SU-DHL-6 (cell line): ENCODE measurements at regions not wholly inside any gene's neighbourhood (a gene's known extent, or its start where the extent isn't known, plus 50 kb on each side); places are given as distances from the start of the nearest gene placed in this dataset.

ENCODE experiments used
- CTCF ChIP-seq: fragments of 200-600 bp; sonication (generic); IDR thresholded peaks from one replicate; pipeline ENCODE4 v1.5.1; 2017; ENCODE audit warnings: antibody characterized with exemption, mild to moderate bottlenecking, low read length, moderate library complexity; ENCODE audit not compliant: insufficient read depth, poor library complexity, severe bottlenecking
- EZH2phosphoT487 ChIP-seq: fragments of 200-600 bp; sonication (generic), shearing (Covaris generic); conservative IDR thresholded peaks from 2 replicates; pipeline ENCODE4 v1.6.1; 2018; ENCODE audit warnings: mild to moderate bottlenecking, antibody characterized with exemption, low read length, moderate library complexity, mixed read lengths

DNA sequence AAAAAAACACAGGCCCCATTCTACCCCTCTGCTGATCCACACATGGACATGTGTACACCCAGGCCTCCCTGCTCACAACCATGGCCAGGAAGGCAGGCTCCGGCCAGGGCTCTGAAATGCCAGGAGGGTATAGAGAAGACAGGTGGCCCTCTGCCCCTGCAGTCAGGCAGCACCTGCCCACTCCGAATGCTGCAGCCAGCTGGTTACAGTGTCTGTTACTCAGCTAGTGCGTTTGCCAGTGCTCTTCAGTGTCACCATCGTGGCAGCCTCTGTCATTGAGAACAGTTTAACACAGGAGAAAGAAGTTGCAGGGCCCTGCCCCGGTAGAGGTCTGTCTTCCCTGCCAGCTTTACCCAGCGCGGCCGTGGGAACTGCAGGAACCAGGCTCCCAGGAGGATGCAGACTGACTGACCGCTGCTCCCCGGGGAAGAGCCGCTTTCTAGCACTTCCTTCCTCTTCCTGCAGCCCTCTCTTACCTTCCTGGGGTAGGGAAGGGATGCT is 128.8 kb upstream of the FAM20C start:
- TF ChIP-seq CTCF (no peak), EZH2phosphoT487 (no peak)
